GM12872 (cell line): ENCODE measurements at regions not wholly inside any gene's neighbourhood (a gene's known extent, or its start where the extent isn't known, plus 50 kb on each side); places are given as distances from the start of the nearest gene placed in this dataset.

ENCODE experiments used
- CTCF ChIP-seq: IDR thresholded peaks from 3 replicates; pipeline ENCODE4 v1.5.1; 2011; ENCODE audit warnings: low read depth, mild to moderate bottlenecking, low read length, moderate library complexity; ENCODE audit not compliant: insufficient read depth

DNA sequence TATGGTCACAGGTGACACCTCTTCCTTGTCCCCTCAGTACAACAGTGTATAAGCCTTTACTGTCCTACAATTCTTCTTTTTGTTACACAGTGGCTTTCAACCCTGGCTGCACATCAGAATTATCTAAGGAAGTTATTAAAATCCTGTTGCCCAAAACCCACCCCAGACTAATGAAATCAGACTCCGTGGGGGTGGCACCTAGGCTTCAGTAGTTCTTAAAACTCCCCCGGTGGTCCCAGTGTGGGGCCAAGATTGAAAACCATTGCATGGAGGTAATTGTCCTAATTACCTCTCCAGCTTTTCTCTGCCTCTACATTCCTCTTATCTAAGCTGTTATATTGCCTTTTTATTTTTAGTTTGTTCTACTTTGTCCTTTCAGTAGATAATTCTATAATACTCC lies 172.8 kb downstream of the DAD1 start:
- no peak for TF ChIP-seq CTCF

DNA sequence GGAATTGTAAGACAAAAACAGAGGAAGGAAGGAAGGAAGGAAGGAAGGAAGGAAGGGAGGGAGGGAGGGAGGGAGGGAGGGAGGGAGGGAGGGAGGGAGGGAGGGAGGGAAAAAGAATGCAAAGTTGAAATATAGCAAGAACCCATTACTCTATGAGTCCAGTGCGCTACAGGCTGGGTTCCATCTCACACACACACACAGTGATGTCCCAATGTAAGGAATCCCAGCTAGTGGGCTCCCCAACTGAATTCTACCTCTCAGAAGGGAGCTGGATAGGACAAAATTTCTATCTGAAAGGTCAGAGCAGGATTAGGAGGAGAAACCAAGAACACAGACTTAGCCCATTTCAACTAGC lies 173.4 kb downstream of the DAD1 start:
- TF ChIP-seq CTCF = no peak

- no peak for TF ChIP-seq CTCF
Observed at GRCh38 chr14:22414876-22415604, 174.0 kb downstream of the DAD1 start.

- no peak for TF ChIP-seq CTCF
Observed at GRCh38 chr14:22412926-22413411, 176.1 kb downstream of the DAD1 start.

- TF ChIP-seq CTCF = no peak
Observed at GRCh38 chr14:22411398-22412055, 177.5 kb downstream of the DAD1 start.

DNA sequence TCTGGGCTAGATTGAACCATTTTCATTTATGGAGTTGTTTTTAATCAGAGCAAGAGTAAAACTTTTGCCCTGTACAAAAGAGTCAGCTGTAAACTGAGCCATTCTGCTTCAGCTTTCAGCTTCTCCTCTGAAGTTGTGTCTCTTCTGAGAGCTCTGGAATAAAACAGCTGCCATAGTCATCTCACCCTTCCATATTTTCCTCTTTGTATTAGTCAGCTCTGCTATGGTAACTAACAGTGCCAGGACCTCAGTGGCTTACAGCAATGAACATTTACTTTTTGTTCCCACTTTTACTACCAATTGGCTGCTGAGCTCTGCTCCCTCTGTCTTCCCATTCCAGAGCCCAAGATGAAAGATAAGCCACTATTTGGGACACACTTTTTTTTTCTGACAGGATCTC lies 178.5 kb downstream of the DAD1 start:
- TF ChIP-seq CTCF = no peak

- TF ChIP-seq CTCF = no peak
Observed at GRCh38 chr14:22409006-22409405, 180.0 kb downstream of the DAD1 start.
